ENCODE measurements at regions not wholly inside any gene's neighbourhood (a gene's known extent, or its start where the extent isn't known, plus 50 kb on each side); places are given as distances from the start of the nearest gene placed in this dataset.

- peak; percentile 82 for DNase-seq
These were observed 53.7 kb upstream of the KDM4C start for GRCh38 chr9:6703898-6704639.

- DNase-seq: no peak
These were observed 55.1 kb upstream of the KDM4C start for GRCh38 chr9:6702707-6703106.

- DNase-seq: no peak
These were observed 50.6 kb upstream of the GLDC start for GRCh38 chr9:6696178-6696577.

GRCh38 chr9:6695121-6695814 is 49.7 kb upstream of the GLDC start:
- DNase-seq: no peak
